ENCODE measurements at regions not wholly inside any gene's neighbourhood (a gene's known extent, or its start where the extent isn't known, plus 50 kb on each side); places are given as distances from the start of the nearest gene placed in this dataset.

GRCh38 chr6:105504706-105505105 is 101.8 kb upstream of the PREP start:
- Histone ChIP-seq H3K79me2 (ENCODE audit: control insufficient read depth, insufficient read depth, low read length) (no peaks in the 10 kb centered on the region), H3K36me3 (replicated peaks in 1 of 2; ENCODE audit: control extremely low read depth in 1 of 2, control insufficient read depth in 1 of 2, extremely low read depth in 1 of 2, insufficient read depth in 2 of 2, low read length in 1 of 2) (no peaks in the 10 kb centered on the region), H3K4me1 (ENCODE audit: control insufficient read depth in 2 of 2, insufficient read depth in 2 of 2, low read length in 2 of 2) (no peaks in the 10 kb centered on the region), H4K20me1 (ENCODE audit: control insufficient read depth, insufficient read depth, low read length, poor library complexity, severe bottlenecking) (no peaks in the 10 kb centered on the region), H3K9ac (ENCODE audit: low read length) (no peak overlapping the region), H3K4me2 (replicated peaks; ENCODE audit: low read depth, low read length, poor library complexity, severe bottlenecking) (no peak overlapping the region), H3K27ac (ENCODE audit: low read length in 2 of 2) (no peak overlapping the region), H3K27me3 (replicated peaks in 1 of 4; ENCODE audit: control extremely low read depth in 1 of 4, control insufficient read depth in 3 of 4, insufficient read depth in 4 of 4, low read length in 3 of 4) (no peaks in the 10 kb centered on the region), H3K9me3 (ENCODE audit: control extremely low read depth in 1 of 3, control insufficient read depth in 2 of 3, insufficient read depth in 1 of 3, low read length in 2 of 3) (no peaks in the 10 kb centered on the region), H2AFZ (ENCODE audit: insufficient read depth, low read depth, low read length, poor library complexity, severe bottlenecking) (no peak overlapping the region), H3K4me3 (ENCODE audit: control extremely low read depth in 1 of 5, extremely low read depth in 1 of 5, insufficient read depth in 1 of 5, low read depth in 2 of 5, low read length in 4 of 5) (no peak overlapping the region)
- TF ChIP-seq EZH2 (IDR thresholded peaks at IDR 0.05; ENCODE audit: borderline replicate concordance, insufficient read depth, low read depth, low read length, poor library complexity, severe bottlenecking) (no peak), CTCF (IDR thresholded peaks at IDR 0.05) (no peak)
- Mint-ChIP-seq H3K27me3 (peaks cover 22% of the 10 kb centered on the region), H3K27ac (no peak overlapping the region), H3K4me3 (no peak overlapping the region), H3K9me3 (ENCODE audit: insufficient read depth) (no peaks in the 10 kb centered on the region), H3K4me1 (no peaks in the 10 kb centered on the region)
- POLR2A ChIA-PET: no interaction called here
- no CpG with 5 or more reads among the region's 1 CpG for WGBS (ENCODE audit: insufficient coverage)
- DNase-seq (no peak), ATAC-seq (ENCODE audit: low read depth) (no peak)
- CTCF ChIA-PET: no interaction called here
- intact Hi-C loops (cut with micrococcal nuclease): no loop called here

- H3K4me1 Mint-ChIP-seq: no peaks in the 10 kb centered on the region
- CTCF ChIA-PET: no interaction called here
- ATAC-seq (ENCODE audit: low read depth) (no peak), DNase-seq (no peak)
- Histone ChIP-seq H3K36me3 (replicated peaks in 1 of 2; ENCODE audit: control extremely low read depth in 1 of 2, control insufficient read depth in 1 of 2, extremely low read depth in 1 of 2, insufficient read depth in 2 of 2, low read length in 1 of 2) (no peaks in the 10 kb centered on the region), H3K9me3 (ENCODE audit: control extremely low read depth in 1 of 3, control insufficient read depth in 2 of 3, insufficient read depth in 1 of 3, low read length in 2 of 3) (no peaks in the 10 kb centered on the region), H3K4me3 (ENCODE audit: control extremely low read depth in 1 of 5, extremely low read depth in 1 of 5, insufficient read depth in 1 of 5, low read depth in 2 of 5, low read length in 4 of 5) (no peak overlapping the region), H3K4me2 (replicated peaks; ENCODE audit: low read depth, low read length, poor library complexity, severe bottlenecking) (no peak overlapping the region), H4K20me1 (ENCODE audit: control insufficient read depth, insufficient read depth, low read length, poor library complexity, severe bottlenecking) (no peaks in the 10 kb centered on the region), H3K27ac (ENCODE audit: low read length in 2 of 2) (no peak overlapping the region), H2AFZ (ENCODE audit: insufficient read depth, low read depth, low read length, poor library complexity, severe bottlenecking) (no peak overlapping the region), H3K27me3 (replicated peaks in 1 of 4; ENCODE audit: control extremely low read depth in 1 of 4, control insufficient read depth in 3 of 4, insufficient read depth in 4 of 4, low read length in 3 of 4) (no peaks in the 10 kb centered on the region), H3K9ac (ENCODE audit: low read length) (no peak overlapping the region), H3K4me1 (ENCODE audit: control insufficient read depth in 2 of 2, insufficient read depth in 2 of 2, low read length in 2 of 2) (no peaks in the 10 kb centered on the region), H3K79me2 (ENCODE audit: control insufficient read depth, insufficient read depth, low read length) (no peaks in the 10 kb centered on the region)
- TF ChIP-seq EZH2 (IDR thresholded peaks at IDR 0.05; ENCODE audit: borderline replicate concordance, insufficient read depth, low read depth, low read length, poor library complexity, severe bottlenecking) (no peak), CTCF (IDR thresholded peaks at IDR 0.05) (no peak)
- POLR2A ChIA-PET: no interaction called here
- H3K27me3 Mint-ChIP-seq: peaks cover 20% of the 10 kb centered on the region
- WGBS (ENCODE audit: insufficient coverage): no CpG with 5 or more reads among the region's 2 CpGs
- intact Hi-C loops (cut with micrococcal nuclease): no loop called here
- no peak overlapping the region for H3K27ac Mint-ChIP-seq
- no peaks in the 10 kb centered on the region for H3K9me3 Mint-ChIP-seq (ENCODE audit: insufficient read depth)
- H3K4me3 Mint-ChIP-seq: no peak overlapping the region
Observed at GRCh38 chr6:105503641-105504040, 100.8 kb upstream of the PREP start.
